H1 (cell line): ENCODE measurements at regions not wholly inside any gene's neighbourhood (a gene's known extent, or its start where the extent isn't known, plus 50 kb on each side); places are given as distances from the start of the nearest gene placed in this dataset.

Experiments used
- CBX8 ChIP-seq: fragments of 300-800, 300-1000 bp; sonication (generic); IDR thresholded peaks from 2 replicates; pipeline ENCODE4 v1.7.1; 2016; ENCODE audit warnings: low read depth, low read length, borderline replicate concordance
- CHD1 ChIP-seq: IDR thresholded peaks from 2 replicates; pipeline ENCODE4 v1.6.1; 2012; ENCODE audit warnings: low read depth, low read length, improper control_type of control experiment
- KDM1A ChIP-seq: fragments of 200-600, 300-600 bp; sonication (generic); IDR thresholded peaks from 2 replicates; pipeline ENCODE4 v1.7.1; 2016; ENCODE audit warnings: mild to moderate bottlenecking, low read length, borderline replicate concordance
- MAFK ChIP-seq: IDR thresholded peaks from 2 replicates; pipeline ENCODE4 v1.6.1; 2012; ENCODE audit warnings: low read depth, mild to moderate bottlenecking, improper control_type of control experiment, low read length
- POU5F1 ChIP-seq: IDR thresholded peaks from 2 replicates; pipeline ENCODE4 v1.6.1; 2011; ENCODE audit warnings: low read depth, mild to moderate bottlenecking, low read length, moderate library complexity
- SRF ChIP-seq: IDR thresholded peaks from 2 replicates; pipeline ENCODE4 v1.6.1; 2011; ENCODE audit warnings: mild to moderate bottlenecking, low read depth, low read length, moderate library complexity
- TF ChIP-seq, protein P1 (sequence below): IDR thresholded peaks from 2 replicates; pipeline ENCODE4 v1.6.1; 2012; ENCODE audit warnings: inconsistent platforms

DNA sequence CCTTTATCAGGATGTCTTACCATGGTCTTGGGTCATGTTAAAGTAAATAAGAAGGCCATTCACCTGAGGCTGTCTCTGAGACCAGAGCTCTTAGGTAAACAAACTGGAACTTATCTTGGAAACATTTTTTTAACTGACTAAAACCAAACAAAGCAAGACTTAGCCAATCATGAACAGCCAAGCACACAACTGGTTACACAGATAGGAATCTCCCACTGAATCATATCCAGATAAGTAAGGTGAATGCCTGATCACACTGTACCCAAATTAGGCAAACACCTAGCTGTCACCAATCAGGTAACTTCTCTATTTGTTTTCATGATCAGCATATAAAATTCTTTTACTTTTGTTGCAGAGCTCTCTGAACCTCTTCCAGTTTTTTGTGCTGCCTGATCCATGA, 205.4 kb downstream of the CNTN3 start (continued):
- TF ChIP-seq, protein P1, sequence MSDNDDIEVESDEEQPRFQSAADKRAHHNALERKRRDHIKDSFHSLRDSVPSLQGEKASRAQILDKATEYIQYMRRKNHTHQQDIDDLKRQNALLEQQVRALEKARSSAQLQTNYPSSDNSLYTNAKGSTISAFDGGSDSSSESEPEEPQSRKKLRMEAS = no peak
- TF ChIP-seq POU5F1 = no peak
- TF ChIP-seq MAFK = no peak
- TF ChIP-seq KDM1A = no peak
- TF ChIP-seq CHD1 = no peak
- no peak for TF ChIP-seq CBX8
- no peak for TF ChIP-seq SRF
